HEK293T (cell line): ENCODE measurements at regions not wholly inside any gene's neighbourhood (a gene's known extent, or its start where the extent isn't known, plus 50 kb on each side); places are given as distances from the start of the nearest gene placed in this dataset.

ENCODE experiments used
- L3MBTL2 ChIP-seq: fragments of 450-650 bp; conservative IDR thresholded peaks from 2 replicates; pipeline ENCODE4 v1.6.1; 2016; ENCODE audit warnings: mild to moderate bottlenecking
- TARDBP ChIP-seq: fragments of 450-650 bp; IDR thresholded peaks from 2 replicates; pipeline ENCODE4 v1.6.1; 2016

- no peak for TF ChIP-seq L3MBTL2
- TF ChIP-seq TARDBP: no peak
Measured at GRCh38 chr6:112701201-112701600, 354.1 kb downstream of the RFPL4B start.
